HepG2 (cell line): ENCODE measurements at regions not wholly inside any gene's neighbourhood (a gene's known extent, or its start where the extent isn't known, plus 50 kb on each side); places are given as distances from the start of the nearest gene placed in this dataset.

ENCODE experiments used
- FIP1L1 ChIP-seq: fragments of 200-400 bp; formaldehyde crosslinking; IDR thresholded peaks from 2 replicates; pipeline ENCODE4 v1.6.1; 2018; ENCODE audit warnings: low read depth, mild to moderate bottlenecking, low read length, moderate library complexity, borderline replicate concordance; ENCODE audit not compliant: insufficient read depth
- MYNN ChIP-seq: sonication (generic); formaldehyde crosslinking; IDR thresholded peaks from 2 replicates; pipeline ENCODE4 v1.4.0; 2020; ENCODE audit warnings: mild to moderate bottlenecking, low read depth, missing genetic modification reagents
- YEATS4 ChIP-seq: sonication (generic); formaldehyde crosslinking; IDR thresholded peaks from 2 replicates; pipeline ENCODE4 v1.4.0; 2020; ENCODE audit warnings: missing genetic modification reagents, borderline replicate concordance
- ZNF318 ChIP-seq: sonication (generic); formaldehyde crosslinking; IDR thresholded peaks from 2 replicates; pipeline ENCODE4 v1.4.0; 2020; ENCODE audit warnings: mild to moderate bottlenecking, missing genetic modification reagents
- TF ChIP-seq, protein P1 (sequence below): IDR thresholded peaks from 2 replicates; pipeline ENCODE4 v1.6.1; 2016; ENCODE audit warnings: low read depth, control low read depth

GRCh38 chr4:99749445-99750391 is 66.9 kb upstream of the DAPP1 start (continued):
- TF ChIP-seq ZNF318 (CRISPR knock-in tag) (no peak), MYNN (no peak), YEATS4 (CRISPR knock-in tag) (no peak), FIP1L1 (no peak)
- TF ChIP-seq, protein P1, sequence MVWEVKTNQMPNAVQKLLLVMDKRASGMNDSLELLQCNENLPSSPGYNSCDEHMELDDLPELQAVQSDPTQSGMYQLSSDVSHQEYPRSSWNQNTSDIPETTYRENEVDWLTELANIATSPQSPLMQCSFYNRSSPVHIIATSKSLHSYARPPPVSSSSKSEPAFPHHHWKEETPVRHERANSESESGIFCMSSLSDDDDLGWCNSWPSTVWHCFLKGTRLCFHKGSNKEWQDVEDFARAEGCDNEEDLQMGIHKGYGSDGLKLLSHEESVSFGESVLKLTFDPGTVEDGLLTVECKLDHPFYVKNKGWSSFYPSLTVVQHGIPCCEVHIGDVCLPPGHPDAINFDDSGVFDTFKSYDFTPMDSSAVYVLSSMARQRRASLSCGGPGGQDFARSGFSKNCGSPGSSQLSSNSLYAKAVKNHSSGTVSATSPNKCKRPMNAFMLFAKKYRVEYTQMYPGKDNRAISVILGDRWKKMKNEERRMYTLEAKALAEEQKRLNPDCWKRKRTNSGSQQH (CRISPR knock-in tag): no peak
- TF ChIP-seq, all 625 proteins: peak for 0
